PC-3 (cell line): ENCODE measurements at regions not wholly inside any gene's neighbourhood (a gene's known extent, or its start where the extent isn't known, plus 50 kb on each side); places are given as distances from the start of the nearest gene placed in this dataset.

Experiments
- ATAC-seq: fragments of 200-7000 bp; cut with Tn5 transposase; 2 replicates; pipeline ENCODE4 v1.9.1; 2020; ENCODE audit warnings: mild to moderate bottlenecking, moderate library complexity
- BruUV-seq: library from RNA; stranded (reverse); fragments of 400-500 nt; replicated peaks from 2 replicates; lab custom pipeline; 2021; lab: Mats Ljungman, UMichigan
- CTCF ChIA-PET: fragments of 300-600 bp; sonication (Branson Sonifier 250); formaldehyde crosslinking; loops from one replicate; lab custom pipeline; 2022; ENCODE audit warnings: antibody characterized with exemption; lab: Charles Lee
- POLR2A ChIA-PET: fragments of 300-600 bp; sonication (Branson Sonifier 250); formaldehyde crosslinking; loops from one replicate; lab custom pipeline; 2022; ENCODE audit warnings: antibody characterized with exemption; ENCODE audit not compliant: unreplicated experiment; lab: Charles Lee
- DNase-seq: peaks from one replicate; pipeline ENCODE4 v3.0.0-alpha.2; 2015
- H2AFZ ChIP-seq: fragments of 300-600 bp; sonication (generic); 2 replicates; pipeline ENCODE4 v1.6.0; 2016; ENCODE audit warnings: antibody characterized with exemption, low read length
- H3F3A ChIP-seq: fragments of 300-600 bp; sonication (generic); one replicate; pipeline ENCODE4 v1.6.0; 2017; ENCODE audit warnings: antibody characterized with exemption, low read length, control low read depth, mild to moderate bottlenecking; ENCODE audit not compliant: unreplicated experiment
- H3K27ac ChIP-seq: fragments of 300-600 bp; sonication (generic); 2 replicates; pipeline ENCODE4 v1.5.1; 2016; ENCODE audit warnings: mild to moderate bottlenecking, low read length
- H3K27me3 ChIP-seq: fragments of 300-600 bp; sonication (generic); 2 replicates; pipeline ENCODE4 v1.6.1; 2016; ENCODE audit warnings: low read length, mixed read lengths
- H3K36me3 ChIP-seq: fragments of 300-600 bp; sonication (generic); 2 replicates; pipeline ENCODE4 v1.6.1; 2016; ENCODE audit warnings: low read depth, mixed run types, low read length, mixed read lengths
- H3K4me1 ChIP-seq: fragments of 300-600 bp; sonication (generic); 2 replicates; pipeline ENCODE4 v1.5.1; 2016; ENCODE audit warnings: low read length; ENCODE audit not compliant: insufficient read depth
- H3K4me2 ChIP-seq: fragments of 300-600 bp; sonication (generic); 2 replicates; pipeline ENCODE4 v1.6.0; 2016; ENCODE audit warnings: low read length
- H3K4me3 ChIP-seq: fragments of 300-600 bp; sonication (generic); 2 replicates; pipeline ENCODE4 v1.5.1; 2016; ENCODE audit warnings: mild to moderate bottlenecking, low read length, mixed read lengths
- H3K79me2 ChIP-seq: fragments of 300-600 bp; sonication (generic); 2 replicates; pipeline ENCODE4 v1.6.1; 2017; ENCODE audit warnings: low read length, mixed read lengths
- H3K9ac ChIP-seq: fragments of 300-600 bp; sonication (generic); 2 replicates; pipeline ENCODE4 v1.6.0; 2016; ENCODE audit warnings: mild to moderate bottlenecking, low read length
- H3K9me2 ChIP-seq: fragments of 300-600 bp; sonication (generic); replicated peaks from 2 replicates; pipeline ENCODE4 v1.6.1; 2016; ENCODE audit warnings: mixed run types, low read length, mixed read lengths
- H3K9me3 ChIP-seq: fragments of 300-600 bp; sonication (generic); 2 replicates; pipeline ENCODE4 v1.6.1; 2016; ENCODE audit warnings: low read length, mixed read lengths
- H4K20me1 ChIP-seq: fragments of 300-600 bp; sonication (generic); 2 replicates; pipeline ENCODE4 v1.6.1; 2016; ENCODE audit warnings: low read length, mixed read lengths
- CTCF ChIP-seq: fragments of 300-600 bp; sonication (generic); conservative IDR thresholded peaks from 2 replicates; pipeline ENCODE4 v1.5.1; 2017; ENCODE audit warnings: antibody characterized with exemption, low read depth, mild to moderate bottlenecking, low read length
- EZH2 ChIP-seq: fragments of 300-600 bp; sonication (generic); IDR thresholded peaks from one replicate; pipeline ENCODE4 v1.6.1; 2017; ENCODE audit warnings: antibody characterized with exemption, mild to moderate bottlenecking, low read length; ENCODE audit not compliant: unreplicated experiment
- EZH2phosphoT487 ChIP-seq: fragments of 300-600 bp; sonication (generic); IDR thresholded peaks from 2 replicates; pipeline ENCODE4 v1.6.1; 2018; ENCODE audit warnings: mild to moderate bottlenecking, antibody characterized with exemption, low read length, borderline replicate concordance
- intact Hi-C: fragments of 100-400 bp; cut with micrococcal nuclease; formaldehyde crosslinking; loops from 2 replicates; pipeline ENCODE4 v1.9.0; 2023

- H3K4me3 ChIP-seq, result no peak overlapping the region
- ATAC-seq, result no peak
- no peaks in the 10 kb centered on the region for H3K9me2 ChIP-seq
- intact Hi-C loops, result no loop called here
- no peak overlapping the region for H2AFZ ChIP-seq
- H3K27me3 ChIP-seq, result no peaks in the 10 kb centered on the region
- POLR2A ChIA-PET, result no interaction called here
- no peaks in the 10 kb centered on the region for H3K36me3 ChIP-seq
- H3K4me2 ChIP-seq, result no peak overlapping the region
- no peaks in the 10 kb centered on the region for H3F3A ChIP-seq
- H3K27ac ChIP-seq, result no peak overlapping the region
- CTCF ChIA-PET, result no interaction called here
- H4K20me1 ChIP-seq, result no peaks in the 10 kb centered on the region
- H3K9me3 ChIP-seq, result 0 out of 2 replicates have a peak, but pooled peaks cover 9% of the 10 kb centered on the region
- no peaks in the 10 kb centered on the region for H3K4me1 ChIP-seq
- TF ChIP-seq CTCF, result no peak
- no peak for TF ChIP-seq EZH2phosphoT487
- TF ChIP-seq EZH2, result no peak
- no peak for DNase-seq
- no peak overlapping the region for H3K9ac ChIP-seq
- BruUV-seq, result no TSS peak
- no peaks in the 10 kb centered on the region for H3K79me2 ChIP-seq
Measured at GRCh38 chr14:87411370-87411769, 581.6 kb downstream of the GALC start.

GRCh38 chr14:87409393-87409792 lies 583.6 kb downstream of the GALC start:
- Histone ChIP-seq H3K27me3 (no peaks in the 10 kb centered on the region), H4K20me1 (no peaks in the 10 kb centered on the region), H3K9ac (no peak overlapping the region), H3K9me3 (0 out of 2 replicates have a peak, but pooled peaks cover 9% of the 10 kb centered on the region), H3F3A (no peaks in the 10 kb centered on the region), H3K4me2 (no peak overlapping the region), H3K27ac (no peak overlapping the region), H3K4me1 (no peaks in the 10 kb centered on the region), H3K9me2 (no peaks in the 10 kb centered on the region), H3K36me3 (no peaks in the 10 kb centered on the region), H2AFZ (no peak overlapping the region), H3K4me3 (no peak overlapping the region), H3K79me2 (no peaks in the 10 kb centered on the region)
- DNase-seq, result no peak
- no TSS peak for BruUV-seq
- no peak for TF ChIP-seq CTCF
- no peak for TF ChIP-seq EZH2
- TF ChIP-seq EZH2phosphoT487, result no peak
- intact Hi-C loops, result no loop called here
- ATAC-seq, result no peak
- ChIA-PET POLR2A (no interaction called here), CTCF (no interaction called here)

- Histone ChIP-seq H3K9me2 (no peaks in the 10 kb centered on the region), H3K27ac (no peak overlapping the region), H2AFZ (no peak overlapping the region), H3K27me3 (no peaks in the 10 kb centered on the region), H3K4me2 (no peak overlapping the region), H3K4me3 (no peak overlapping the region), H3F3A (no peaks in the 10 kb centered on the region), H3K79me2 (no peaks in the 10 kb centered on the region), H3K36me3 (no peaks in the 10 kb centered on the region), H3K9ac (no peak overlapping the region), H3K9me3 (0 out of 2 replicates have a peak, but pooled peaks cover 9% of the 10 kb centered on the region), H4K20me1 (no peaks in the 10 kb centered on the region), H3K4me1 (no peaks in the 10 kb centered on the region)
- TF ChIP-seq EZH2 (no peak), EZH2phosphoT487 (no peak), CTCF (no peak)
- intact Hi-C loops, result no loop called here
- ChIA-PET CTCF (no interaction called here), POLR2A (no interaction called here)
- no peak for ATAC-seq
- BruUV-seq, result no TSS peak
- no peak for DNase-seq
Measured at GRCh38 chr14:87407344-87407743, 585.6 kb downstream of the GALC start.
